ENCODE measurements at regions not wholly inside any gene's neighbourhood (a gene's known extent, or its start where the extent isn't known, plus 50 kb on each side); places are given as distances from the start of the nearest gene placed in this dataset.
"Not testable (repeated sequence)": the region's sequence is repeated elsewhere in the genome, so short reads cannot be mapped to it uniquely, and the experiment has no call there.

GRCh38 chr11:39345834-39346442 is 2113.5 kb downstream of the LRRC4C start:
- Histone ChIP-seq H3K9me3 (ENCODE audit: severe bottlenecking) (no peaks in the 10 kb centered on the region), H3K4me3 (ENCODE audit: low read depth, low read length) (no peak overlapping the region), H3K36me3 (no peaks in the 10 kb centered on the region), H3K27me3 (ENCODE audit: insufficient read depth, low read depth, severe bottlenecking) (no peaks in the 10 kb centered on the region), H3K27ac (no peak overlapping the region)
- no peak for DNase-seq
- no peak for TF ChIP-seq CTCF (IDR thresholded peaks at IDR 0.05; ENCODE audit: low read depth, low read length)

- no peaks in the 10 kb centered on the region for H3K36me3 ChIP-seq
- TF ChIP-seq CTCF (IDR thresholded peaks at IDR 0.05; ENCODE audit: low read depth, low read length) = no peak
- DNase-seq = no peak
- peaks cover 8% of the 10 kb centered on the region for H3K9me3 ChIP-seq (ENCODE audit: severe bottlenecking)
- H3K27ac ChIP-seq = no peak overlapping the region
- H3K27me3 ChIP-seq (ENCODE audit: insufficient read depth, low read depth, severe bottlenecking) = no peaks in the 10 kb centered on the region
- H3K4me3 ChIP-seq (ENCODE audit: low read depth, low read length) = no peak overlapping the region
Observed at GRCh38 chr11:39341461-39341860, 2118.0 kb downstream of the LRRC4C start.

- not testable (repeated sequence) for H3K9me3 ChIP-seq (ENCODE audit: severe bottlenecking); H3K27me3 ChIP-seq (ENCODE audit: insufficient read depth, low read depth, severe bottlenecking); H3K27ac ChIP-seq; H3K36me3 ChIP-seq; DNase-seq; H3K4me3 ChIP-seq (ENCODE audit: low read depth, low read length)
Observed at GRCh38 chr11:39333006-39333405, 2126.4 kb downstream of the LRRC4C start.

- Histone ChIP-seq H3K4me3 (ENCODE audit: low read depth, low read length) (no peak overlapping the region), H3K27ac (no peak overlapping the region), H3K27me3 (ENCODE audit: insufficient read depth, low read depth, severe bottlenecking) (no peaks in the 10 kb centered on the region), H3K36me3 (no peaks in the 10 kb centered on the region), H3K9me3 (ENCODE audit: severe bottlenecking) (no peaks in the 10 kb centered on the region)
- no peak for TF ChIP-seq CTCF (IDR thresholded peaks at IDR 0.05; ENCODE audit: low read depth, low read length)
- no peak for DNase-seq
Observed at GRCh38 chr11:39327302-39327701, 2132.2 kb downstream of the LRRC4C start.

GRCh38 chr11:39311888-39312287 is 2147.6 kb downstream of the LRRC4C start:
- not testable (repeated sequence) for H3K27me3 ChIP-seq (ENCODE audit: insufficient read depth, low read depth, severe bottlenecking); H3K36me3 ChIP-seq; DNase-seq; H3K4me3 ChIP-seq (ENCODE audit: low read depth, low read length); H3K9me3 ChIP-seq (ENCODE audit: severe bottlenecking); H3K27ac ChIP-seq

GRCh38 chr11:39304586-39304985 is 2154.9 kb downstream of the LRRC4C start:
- Histone ChIP-seq H3K27ac (no peak overlapping the region), H3K27me3 (ENCODE audit: insufficient read depth, low read depth, severe bottlenecking) (no peaks in the 10 kb centered on the region), H3K36me3 (no peaks in the 10 kb centered on the region), H3K9me3 (ENCODE audit: severe bottlenecking) (no peaks in the 10 kb centered on the region), H3K4me3 (ENCODE audit: low read depth, low read length) (no peak overlapping the region)
- TF ChIP-seq CTCF (IDR thresholded peaks at IDR 0.05; ENCODE audit: low read depth, low read length) = no peak
- no peak for DNase-seq

GRCh38 chr11:39294648-39295047 is 2164.8 kb downstream of the LRRC4C start:
- no peak overlapping the region for H3K4me3 ChIP-seq (ENCODE audit: low read depth, low read length)
- no peak for DNase-seq
- no peak for TF ChIP-seq CTCF (IDR thresholded peaks at IDR 0.05; ENCODE audit: low read depth, low read length)
- H3K36me3 ChIP-seq = no peaks in the 10 kb centered on the region
- no peak overlapping the region for H3K27ac ChIP-seq
- H3K9me3 ChIP-seq (ENCODE audit: severe bottlenecking) = no peaks in the 10 kb centered on the region
- H3K27me3 ChIP-seq (ENCODE audit: insufficient read depth, low read depth, severe bottlenecking) = no peaks in the 10 kb centered on the region
